ENCODE measurements at regions not wholly inside any gene's neighbourhood (a gene's known extent, or its start where the extent isn't known, plus 50 kb on each side); places are given as distances from the start of the nearest gene placed in this dataset.

GRCh38 chr3:134083008-134083407, 53.3 kb upstream of the SLCO2A1 start:
- Histone ChIP-seq H2BK15ac (ENCODE audit: low read length) (no peak overlapping the region), H3K23ac (ENCODE audit: insufficient read length) (no peak overlapping the region), H3K4me3 (ENCODE audit: extremely low read depth in 1 of 4, insufficient read depth in 2 of 4, low read depth in 3 of 4, low read length in 4 of 4) (no peak overlapping the region), H2BK120ac (replicated peaks; ENCODE audit: low read depth, low read length) (no peak overlapping the region), H3K4me1 (replicated peaks in 1 of 4; ENCODE audit: control insufficient read depth in 3 of 4, insufficient read depth in 4 of 4, low read length in 3 of 4) (no peaks in the 10 kb centered on the region), H4K91ac (replicated peaks; ENCODE audit: insufficient read length, low read length) (no peak overlapping the region), H3K9ac (replicated peaks in 1 of 4; ENCODE audit: extremely low read depth in 1 of 4, low read depth in 3 of 4, low read length in 3 of 4) (no peak overlapping the region), H3K14ac (ENCODE audit: insufficient read length) (no peak overlapping the region), H2AK5ac (ENCODE audit: low read depth, low read length) (no peak overlapping the region), H3K23me2 (ENCODE audit: low read depth, low read length) (no peaks in the 10 kb centered on the region), H4K8ac (ENCODE audit: extremely low read depth, insufficient read depth, low read length) (no peak overlapping the region), H3K4ac (replicated peaks; ENCODE audit: insufficient read length, low read depth, low read length) (no peak overlapping the region), H2BK12ac (ENCODE audit: low read depth, low read length) (no peak overlapping the region), H3K27me3 (replicated peaks in 1 of 4; ENCODE audit: control insufficient read depth in 3 of 4, extremely low read depth in 1 of 4, insufficient read depth in 3 of 4, low read length in 3 of 4) (no peaks in the 10 kb centered on the region), H3K18ac (ENCODE audit: extremely low read depth, low read length) (no peak overlapping the region), H3K36me3 (ENCODE audit: control insufficient read depth in 2 of 4, insufficient read depth in 4 of 4, low read length in 3 of 4) (no peaks in the 10 kb centered on the region), H2AFZ (ENCODE audit: low read length) (no peak overlapping the region), H3K79me1 (ENCODE audit: low read depth, low read length) (no peaks in the 10 kb centered on the region), H3K4me2 (ENCODE audit: insufficient read depth in 1 of 2, low read depth in 2 of 2, low read length in 2 of 2) (no peak overlapping the region), H3K79me2 (ENCODE audit: control insufficient read depth in 1 of 2, insufficient read depth in 2 of 2, low read length in 2 of 2) (no peaks in the 10 kb centered on the region), H3K56ac (replicated peaks; ENCODE audit: insufficient read length, low read depth, low read length) (no peak overlapping the region), H3K9me3 (ENCODE audit: insufficient read depth in 2 of 2, low read depth in 1 of 2, low read length in 1 of 2) (peaks cover 8 to 9% of the 10 kb centered on the region in 2 experiments; a peak in 3 of 4 replicates), H4K20me1 (replicated peaks in 1 of 2; ENCODE audit: control insufficient read depth in 1 of 2, insufficient read depth in 2 of 2, low read length in 2 of 2) (no peaks in the 10 kb centered on the region), H2BK5ac (ENCODE audit: low read depth, low read length) (no peak overlapping the region), H4K5ac (ENCODE audit: insufficient read length, low read depth, low read length) (no peak overlapping the region), H2BK20ac (ENCODE audit: low read length) (no peak overlapping the region), H3K27ac (ENCODE audit: low read depth, low read length) (no peak overlapping the region)
- DNase-seq (ENCODE audit: low read depth in 1 of 2, low spot score in 2 of 2) (no peak), FAIRE-seq (no peak)
- ChIA-PET POLR2A (ENCODE audit: partially characterized antibody) (interaction anchor here (1.4 kb wide), 1 partner anchor 291 kb away, joined by 3 read pairs; no protein-coding TSS in a partner anchor), CTCF (ENCODE audit: partially characterized antibody) (no interaction called here)
- 81% methylated on average over 1 of the region's 1 CpG; no CpG with 5 or more reads in 1 of the 2 experiments for WGBS, 2 experiments (ENCODE audit: extremely low coverage in 1 of 2, insufficient coverage in 1 of 2, insufficient read length in 1 of 2, insufficient replicate concordance in 2 of 2, low coverage in 1 of 2, low lambda C conversion rate in 2 of 2, missing lambda C conversion rate in 1 of 2)
- TF ChIP-seq SIX5 (IDR thresholded peaks at IDR 0.05; ENCODE audit: low read depth, low read length) (no peak), EZH2 (IDR thresholded peaks at IDR 0.05; ENCODE audit: low read depth, low read length, severe bottlenecking) (no peak), HDAC2 (IDR thresholded peaks at IDR 0.05; ENCODE audit: borderline replicate concordance in 1 of 2, low read depth in 2 of 2, low read length in 2 of 2) (no peak), RXRA (IDR thresholded peaks at IDR 0.05; ENCODE audit: insufficient read depth, low read depth, low read length) (no peak), TAF1 (IDR thresholded peaks at IDR 0.05; ENCODE audit: low read depth, low read length) (no peak), CEBPB (IDR thresholded peaks at IDR 0.05; ENCODE audit: low read depth, low read length) (no peak), RBBP5 (IDR thresholded peaks at IDR 0.05; ENCODE audit: borderline replicate concordance, low read depth, low read length) (no peak), GABPA (IDR thresholded peaks at IDR 0.05; ENCODE audit: borderline replicate concordance, insufficient read depth, low read length) (no peak), TCF12 (IDR thresholded peaks at IDR 0.05; ENCODE audit: low read depth, low read length) (no peak), MAFK (IDR thresholded peaks at IDR 0.05; ENCODE audit: low read depth, low read length) (no peak), ZNF274 (IDR thresholded peaks at IDR 0.05; ENCODE audit: borderline replicate concordance, extremely low read depth, low read length) (no peak), ATF3 (IDR thresholded peaks at IDR 0.05; ENCODE audit: insufficient read depth, low read depth, low read length) (no peak), EP300 (IDR thresholded peaks at IDR 0.05; ENCODE audit: borderline replicate concordance in 1 of 2, low read depth in 2 of 2, low read length in 2 of 2) (no peak), SIRT6 (IDR thresholded peaks at IDR 0.05; ENCODE audit: low read length) (no peak)

Measured in H1 (cell line).